ENCODE measurements at regions not wholly inside any gene's neighbourhood (a gene's known extent, or its start where the extent isn't known, plus 50 kb on each side); places are given as distances from the start of the nearest gene placed in this dataset.

DNA sequence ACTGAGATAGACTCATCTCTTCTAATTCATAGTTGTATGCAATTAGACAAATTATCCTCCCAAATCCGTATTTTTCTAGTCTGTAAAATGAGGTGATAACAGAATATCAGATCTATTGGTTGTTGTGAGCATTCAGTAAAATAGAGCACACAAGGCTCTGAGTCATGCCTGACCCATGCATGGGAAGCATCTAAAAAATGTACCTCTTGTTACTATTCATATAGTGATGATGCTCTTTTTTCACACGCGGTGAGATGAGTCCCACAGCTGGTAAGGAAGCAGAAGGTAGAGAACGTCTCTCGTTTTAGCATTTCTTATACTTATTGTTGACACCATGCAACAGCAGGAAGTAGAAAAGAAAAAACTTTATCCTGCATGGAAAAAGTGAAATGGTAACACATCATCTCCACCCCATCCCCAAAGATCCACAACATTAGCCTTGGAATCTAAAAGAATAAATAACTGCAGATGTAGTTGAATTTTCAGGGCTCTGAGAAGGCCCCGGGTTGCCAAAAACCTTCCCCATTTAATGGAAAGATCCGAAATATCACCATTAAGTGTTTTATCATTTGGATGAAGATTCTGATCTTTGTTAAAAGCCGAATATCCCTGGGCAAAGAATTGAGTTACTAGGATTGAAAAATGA lies 215.6 kb downstream of the TMEM114 start:
- no peak overlapping the region for H3K9ac ChIP-seq (ENCODE audit: low read length)
- no peaks in the 10 kb centered on the region for H3K9me3 ChIP-seq (ENCODE audit: insufficient read depth, low read length)
- H2AFZ ChIP-seq (ENCODE audit: low read depth, low read length, severe bottlenecking), result no peak overlapping the region
- H3F3A ChIP-seq (ENCODE audit: insufficient read depth), result no peaks in the 10 kb centered on the region
- no peaks in the 10 kb centered on the region for H3K27me3 ChIP-seq (ENCODE audit: low read length)
- H3K36me3 ChIP-seq (ENCODE audit: low read length), result no peaks in the 10 kb centered on the region
- no peak for TF ChIP-seq EZH2phosphoT487 (conservative IDR thresholded peaks at IDR 0.05; ENCODE audit: low read length)
- TF ChIP-seq, protein P1, sequence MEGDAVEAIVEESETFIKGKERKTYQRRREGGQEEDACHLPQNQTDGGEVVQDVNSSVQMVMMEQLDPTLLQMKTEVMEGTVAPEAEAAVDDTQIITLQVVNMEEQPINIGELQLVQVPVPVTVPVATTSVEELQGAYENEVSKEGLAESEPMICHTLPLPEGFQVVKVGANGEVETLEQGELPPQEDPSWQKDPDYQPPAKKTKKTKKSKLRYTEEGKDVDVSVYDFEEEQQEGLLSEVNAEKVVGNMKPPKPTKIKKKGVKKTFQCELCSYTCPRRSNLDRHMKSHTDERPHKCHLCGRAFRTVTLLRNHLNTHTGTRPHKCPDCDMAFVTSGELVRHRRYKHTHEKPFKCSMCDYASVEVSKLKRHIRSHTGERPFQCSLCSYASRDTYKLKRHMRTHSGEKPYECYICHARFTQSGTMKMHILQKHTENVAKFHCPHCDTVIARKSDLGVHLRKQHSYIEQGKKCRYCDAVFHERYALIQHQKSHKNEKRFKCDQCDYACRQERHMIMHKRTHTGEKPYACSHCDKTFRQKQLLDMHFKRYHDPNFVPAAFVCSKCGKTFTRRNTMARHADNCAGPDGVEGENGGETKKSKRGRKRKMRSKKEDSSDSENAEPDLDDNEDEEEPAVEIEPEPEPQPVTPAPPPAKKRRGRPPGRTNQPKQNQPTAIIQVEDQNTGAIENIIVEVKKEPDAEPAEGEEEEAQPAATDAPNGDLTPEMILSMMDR (IDR thresholded peaks at IDR 0.05; ENCODE audit: insufficient read depth, low read length, poor library complexity, severe bottlenecking), result no peak
- no peaks in the 10 kb centered on the region for H3K9me2 ChIP-seq (replicated peaks; ENCODE audit: insufficient read depth, low read length)
- no peak overlapping the region for H3K4me2 ChIP-seq (ENCODE audit: low read depth, low read length, poor library complexity, severe bottlenecking)
- no peaks in the 10 kb centered on the region for H4K20me1 ChIP-seq (ENCODE audit: low read depth, low read length)
- no peaks in the 10 kb centered on the region for H3K79me2 ChIP-seq (ENCODE audit: insufficient read depth, low read length)
- no peak overlapping the region for H3K4me3 ChIP-seq (ENCODE audit: insufficient read depth, low read length, poor library complexity, severe bottlenecking)
- H3K27ac ChIP-seq (ENCODE audit: low read depth, low read length), result no peak overlapping the region

- Histone ChIP-seq H3K9ac (ENCODE audit: low read length) (no peak overlapping the region), H3K79me2 (ENCODE audit: insufficient read depth, low read length) (no peaks in the 10 kb centered on the region), H4K20me1 (ENCODE audit: low read depth, low read length) (no peaks in the 10 kb centered on the region), H3K36me3 (ENCODE audit: low read length) (no peaks in the 10 kb centered on the region), H3K27me3 (ENCODE audit: low read length) (no peaks in the 10 kb centered on the region), H3K9me3 (ENCODE audit: insufficient read depth, low read length) (no peaks in the 10 kb centered on the region), H3K27ac (ENCODE audit: low read depth, low read length) (no peak overlapping the region), H3K4me3 (ENCODE audit: insufficient read depth, low read length, poor library complexity, severe bottlenecking) (no peak overlapping the region), H3K4me2 (ENCODE audit: low read depth, low read length, poor library complexity, severe bottlenecking) (no peak overlapping the region), H2AFZ (ENCODE audit: low read depth, low read length, severe bottlenecking) (no peak overlapping the region), H3K9me2 (replicated peaks; ENCODE audit: insufficient read depth, low read length) (no peaks in the 10 kb centered on the region), H3F3A (ENCODE audit: insufficient read depth) (no peaks in the 10 kb centered on the region)
- TF ChIP-seq EZH2phosphoT487 (conservative IDR thresholded peaks at IDR 0.05; ENCODE audit: low read length), result no peak
- TF ChIP-seq, protein P1 (IDR thresholded peaks at IDR 0.05; ENCODE audit: insufficient read depth, low read length, poor library complexity, severe bottlenecking), result no peak
These were observed 216.5 kb downstream of the TMEM114 start for GRCh38 chr16:8373676-8374431.

DNA sequence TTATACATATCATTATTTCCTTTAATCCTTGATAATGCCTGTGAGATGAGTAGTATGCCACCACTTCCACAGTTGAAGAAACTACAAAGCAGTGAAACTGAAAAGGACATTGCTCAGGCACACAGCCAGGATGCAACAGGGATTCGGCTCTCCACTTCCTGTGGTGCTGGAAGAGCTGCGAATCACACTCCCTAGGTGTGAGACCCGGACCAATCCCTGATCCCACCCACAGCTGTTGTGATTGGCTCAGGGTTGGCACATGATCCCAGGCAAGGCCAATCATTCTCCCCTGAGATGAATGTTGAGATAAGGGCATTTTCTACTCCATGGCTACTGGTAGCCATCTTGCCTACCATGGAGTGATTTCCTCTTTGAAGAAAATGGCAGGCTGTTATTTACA lies 218.2 kb downstream of the TMEM114 start:
- TF ChIP-seq, protein P1 (IDR thresholded peaks at IDR 0.05; ENCODE audit: insufficient read depth, low read length, poor library complexity, severe bottlenecking), result no peak

More for the DNA sequence above, 218.2 kb downstream of the TMEM114 start:
- Histone ChIP-seq H3K79me2 (ENCODE audit: insufficient read depth, low read length) (no peaks in the 10 kb centered on the region), H3K27me3 (ENCODE audit: low read length) (no peaks in the 10 kb centered on the region), H3K9me2 (replicated peaks; ENCODE audit: insufficient read depth, low read length) (no peaks in the 10 kb centered on the region), H3K36me3 (ENCODE audit: low read length) (no peaks in the 10 kb centered on the region), H3K4me3 (ENCODE audit: insufficient read depth, low read length, poor library complexity, severe bottlenecking) (no peak overlapping the region), H4K20me1 (ENCODE audit: low read depth, low read length) (no peaks in the 10 kb centered on the region), H3F3A (ENCODE audit: insufficient read depth) (no peaks in the 10 kb centered on the region), H2AFZ (ENCODE audit: low read depth, low read length, severe bottlenecking) (no peak overlapping the region), H3K27ac (ENCODE audit: low read depth, low read length) (no peak overlapping the region), H3K4me2 (ENCODE audit: low read depth, low read length, poor library complexity, severe bottlenecking) (no peak overlapping the region), H3K9ac (ENCODE audit: low read length) (no peak overlapping the region), H3K9me3 (ENCODE audit: insufficient read depth, low read length) (no peaks in the 10 kb centered on the region)
